Uterus (tissue), 3 donors: ENCODE measurements at regions not wholly inside any gene's neighbourhood (a gene's known extent, or its start where the extent isn't known, plus 50 kb on each side); places are given as distances from the start of the nearest gene placed in this dataset.
"Not testable (repeated sequence)": the region's sequence is repeated elsewhere in the genome, so short reads cannot be mapped to it uniquely, and the experiment has no call there.

Experiments used
- DNase-seq, 2 donors: peaks; one replicate each; pipeline ENCODE4 v3.0.0-alpha.2; 2019 to 2020
- H3K27ac ChIP-seq, 2 donors: fragments of 200-600 bp; sonication (generic); 1 replicate in 1 of 2; 2 replicates in 1 of 2; pipeline ENCODE4 v1.5.1; 2016 to 2018
- H3K27me3 ChIP-seq, 2 donors: fragments of 200-600 bp; sonication (generic); one replicate each; pipeline ENCODE4 v1.5.1; 2018 to 2019; ENCODE audit warnings: control low read depth in 1 of 2
- H3K36me3 ChIP-seq, 2 donors: fragments of 200-600 bp; sonication (generic); one replicate each; pipeline ENCODE4 v1.5.1; 2019; ENCODE audit warnings: control low read depth in 1 of 2
- H3K4me1 ChIP-seq, 2 donors: fragments of 200-600 bp; sonication (generic); one replicate each; pipeline ENCODE4 v1.5.1; 2018 to 2019; ENCODE audit warnings: control low read depth in 1 of 2
- H3K4me3 ChIP-seq, 2 donors: fragments of 200-600 bp; sonication (generic); 1 replicate in 1 of 2; 2 replicates in 1 of 2; pipeline ENCODE4 v1.5.1; 2018 to 2019; ENCODE audit warnings: mild to moderate bottlenecking in 1 of 2
- H3K9me3 ChIP-seq, 2 donors: fragments of 200-600 bp; sonication (generic); one replicate each; pipeline ENCODE4 v1.5.1; 2019; ENCODE audit warnings: control low read depth in 1 of 2
- CTCF ChIP-seq, 4 experiments: fragments of 200-600 bp in 2 of 4; fragments of 450-650 bp in 2 of 4; sonication (generic) in 2 of 4; IDR thresholded peaks; one replicate each; pipeline ENCODE4 v1.5.1; 2016 to 2019; ENCODE audit warnings: antibody characterized with exemption in 4 of 4, mild to moderate bottlenecking in 2 of 4, moderate library complexity in 1 of 4
- POLR2A ChIP-seq, 2 donors: fragments of 450-650 bp; IDR thresholded peaks; one replicate each; pipeline ENCODE4 v1.6.1; 2016; ENCODE audit warnings: antibody characterized with exemption in 2 of 2, mild to moderate bottlenecking in 1 of 2, moderate library complexity in 1 of 2
- intact Hi-C: fragments of 100-400 bp; cut with DNase I; formaldehyde crosslinking; loops from one replicate; pipeline ENCODE4 v1.15.1; 2023; ENCODE audit warnings: low total_unique reads
- donor health status: DM: yes; HTN: yes; CAD: no.

- no peaks in the 10 kb centered on the region for H3K9me3 ChIP-seq
- DNase-seq = no peak
- intact Hi-C loops = no loop called here
- H3K4me3 ChIP-seq = no peak overlapping the region
- no peak overlapping the region for H3K27ac ChIP-seq
- H3K4me1 ChIP-seq = no peaks in the 10 kb centered on the region
- TF ChIP-seq POLR2A (IDR thresholded peaks at IDR 0.05) (no peak), CTCF (IDR thresholded peaks at IDR 0.05) (no peak)
- no peaks in the 10 kb centered on the region for H3K27me3 ChIP-seq
- no peaks in the 10 kb centered on the region for H3K36me3 ChIP-seq
Observed at GRCh38 chr12:58673021-58673420, 247.3 kb downstream of the LRIG3 start.

- DNase-seq, H3K4me1 ChIP-seq, H3K36me3 ChIP-seq, intact Hi-C loops, H3K4me3 ChIP-seq, H3K9me3 ChIP-seq, H3K27ac ChIP-seq, H3K27me3 ChIP-seq: not testable (repeated sequence)
Observed at GRCh38 chr12:58677833-58678232, 242.5 kb downstream of the LRIG3 start.

- Histone ChIP-seq H3K36me3 (no peaks in the 10 kb centered on the region), H3K9me3 (peaks cover 0 to 10% of the 10 kb centered on the region in 2 donors), H3K4me3 (no peak overlapping the region), H3K27ac (no peak overlapping the region), H3K27me3 (no peaks in the 10 kb centered on the region), H3K4me1 (no peaks in the 10 kb centered on the region)
- intact Hi-C loops = no loop called here
- DNase-seq = no peak
- TF ChIP-seq POLR2A (IDR thresholded peaks at IDR 0.05) (no peak), CTCF (IDR thresholded peaks at IDR 0.05) (no peak)
Observed at GRCh38 chr12:58678753-58679152, 241.6 kb downstream of the LRIG3 start.

- Histone ChIP-seq H3K27ac (no peak overlapping the region), H3K36me3 (no peaks in the 10 kb centered on the region), H3K9me3 (peaks cover 0 to 10% of the 10 kb centered on the region in 2 donors), H3K4me1 (no peaks in the 10 kb centered on the region), H3K27me3 (no peaks in the 10 kb centered on the region), H3K4me3 (no peak overlapping the region)
- DNase-seq = no peak
- intact Hi-C loops = no loop called here
- TF ChIP-seq POLR2A (IDR thresholded peaks at IDR 0.05) (no peak), CTCF (IDR thresholded peaks at IDR 0.05) (no peak)
Observed at GRCh38 chr12:58681730-58682129, 238.6 kb downstream of the LRIG3 start.

- Histone ChIP-seq H3K4me1 (no peaks in the 10 kb centered on the region), H3K27ac (no peak overlapping the region), H3K27me3 (no peaks in the 10 kb centered on the region), H3K4me3 (no peak overlapping the region), H3K36me3 (no peaks in the 10 kb centered on the region), H3K9me3 (no peaks in the 10 kb centered on the region)
- no peak for DNase-seq
- intact Hi-C loops = no loop called here
- TF ChIP-seq CTCF (IDR thresholded peaks at IDR 0.05) (no peak), POLR2A (IDR thresholded peaks at IDR 0.05) (no peak)
Observed at GRCh38 chr12:58695263-58695662, 225.0 kb downstream of the LRIG3 start.

GRCh38 chr12:58701536-58701935, 218.8 kb downstream of the LRIG3 start:
- TF ChIP-seq CTCF (IDR thresholded peaks at IDR 0.05) (no peak), POLR2A (IDR thresholded peaks at IDR 0.05) (no peak)
- H3K4me1 ChIP-seq = no peaks in the 10 kb centered on the region
- no peaks in the 10 kb centered on the region for H3K9me3 ChIP-seq
- intact Hi-C loops = no loop called here
- H3K27ac ChIP-seq = no peak overlapping the region
- no peak overlapping the region for H3K4me3 ChIP-seq
- DNase-seq = no peak
- H3K36me3 ChIP-seq = no peaks in the 10 kb centered on the region
- no peaks in the 10 kb centered on the region for H3K27me3 ChIP-seq
